SK-N-MC (cell line): ENCODE measurements at regions not wholly inside any gene's neighbourhood (a gene's known extent, or its start where the extent isn't known, plus 50 kb on each side); places are given as distances from the start of the nearest gene placed in this dataset.

Experiments
- EZH2 ChIP-seq: fragments of 200-600 bp; sonication (generic); IDR thresholded peaks from one replicate; pipeline ENCODE4 v1.6.1; 2017; ENCODE audit warnings: antibody characterized with exemption
- FOXP2 ChIP-seq: optimal IDR thresholded peaks from 2 replicates; pipeline ENCODE3; 2011; ENCODE audit warnings: mild to moderate bottlenecking, moderate library complexity; ENCODE audit not compliant: insufficient read depth; ENCODE audit errors: extremely low read length, control extremely low read depth
- POLR2AphosphoS5 ChIP-seq: IDR thresholded peaks from 2 replicates; pipeline ENCODE4 v1.6.1; 2012; ENCODE audit warnings: mild to moderate bottlenecking, low read depth, low read length, borderline replicate concordance

GRCh38 chr3:76941376-76941775 is 98.5 kb upstream of the ROBO2 start:
- TF ChIP-seq EZH2 (no peak), FOXP2 (no peak), POLR2AphosphoS5 (no peak)
